HG03565 (cell line): ENCODE measurements at regions not wholly inside any gene's neighbourhood (a gene's known extent, or its start where the extent isn't known, plus 50 kb on each side); places are given as distances from the start of the nearest gene placed in this dataset.
A peak's percentile ranks its signal among the peaks of the same experiment; 100 is the strongest.
"Not testable (repeated sequence)": the region's sequence is repeated elsewhere in the genome, so short reads cannot be mapped to it uniquely, and the experiment has no call there.

ENCODE experiments used
- ATAC-seq: cut with Tn5 transposase; IDR thresholded peaks from one replicate; pipeline ENCODE4 v1.9.1; 2021; ENCODE audit warnings: mild to moderate bottlenecking, moderate library complexity; ENCODE audit not compliant: unreplicated experiment

DNA sequence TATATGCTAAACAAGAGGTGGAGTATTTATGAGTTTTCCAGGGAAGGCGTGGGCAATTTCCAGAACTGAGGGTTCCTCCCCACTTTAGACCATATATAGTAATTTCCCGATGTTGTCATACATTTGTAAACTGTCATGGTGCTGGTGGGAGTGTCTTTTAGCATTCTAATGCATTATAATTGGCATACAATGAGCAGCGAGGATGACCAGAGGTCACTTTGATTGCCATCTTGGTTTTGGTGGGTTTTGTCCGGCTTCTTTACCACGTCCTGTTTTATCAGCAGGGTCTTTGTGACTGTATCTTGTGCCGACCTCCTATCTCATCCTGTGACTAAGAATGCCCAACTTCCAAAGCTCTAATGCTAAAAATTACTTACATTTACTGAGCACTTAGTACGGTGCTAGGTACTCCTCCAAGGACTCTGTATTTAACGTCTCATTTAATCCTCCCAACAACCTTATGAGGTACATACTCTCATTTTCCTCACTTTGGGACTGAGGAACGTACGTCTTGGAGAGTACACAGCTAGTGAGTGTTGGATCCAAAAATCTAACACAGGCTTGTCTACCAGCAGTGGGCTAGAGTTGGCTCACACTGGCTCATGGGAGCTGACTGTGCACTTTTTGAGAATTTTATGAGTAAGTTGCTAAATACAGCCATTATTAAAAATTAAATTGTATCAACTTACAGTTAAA lies 144.8 kb upstream of the NEBL start:
- ATAC-seq, result no peak

DNA sequence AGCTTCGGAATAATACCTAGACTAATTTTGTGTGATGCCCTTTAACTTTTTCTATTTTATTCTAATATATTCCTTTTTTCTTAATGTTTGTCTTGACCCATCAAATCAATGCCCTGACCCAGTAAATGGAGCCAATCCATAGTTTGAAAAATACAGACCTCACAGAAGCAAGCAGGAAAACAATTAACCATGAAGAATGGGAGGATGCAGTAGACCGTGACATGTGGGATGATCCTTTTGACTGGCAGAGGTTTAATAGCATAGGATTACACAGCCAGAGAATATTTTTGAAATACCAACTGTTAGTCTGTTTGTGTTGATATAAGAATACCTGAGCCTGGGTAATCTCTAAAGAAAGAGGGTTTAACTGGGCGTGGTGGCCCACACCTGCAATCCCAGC lies 142.6 kb upstream of the NEBL start:
- no peak for ATAC-seq

GRCh38 chr10:21036757-21037156 lies 139.6 kb upstream of the NEBL start:
- ATAC-seq, result no peak

DNA sequence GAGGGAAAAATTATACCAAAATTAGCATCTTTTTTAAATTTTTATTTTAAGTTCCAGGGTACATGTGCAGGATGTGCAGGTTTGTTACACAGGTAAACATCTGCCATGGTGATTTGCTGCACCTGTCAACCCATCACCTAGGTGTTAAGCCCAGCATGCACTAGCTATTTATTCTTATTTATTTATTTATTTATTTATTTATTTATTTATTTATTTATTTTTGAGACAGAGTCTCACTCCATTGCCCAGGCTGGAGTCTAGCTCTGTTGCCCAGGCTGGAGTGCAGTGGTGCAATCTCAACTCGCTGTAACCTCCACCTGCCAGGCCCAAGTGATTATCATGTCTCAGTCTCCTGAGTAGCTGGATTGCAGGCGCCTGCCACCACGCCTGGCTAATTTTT lies 137.7 kb upstream of the NEBL start:
- ATAC-seq, result not testable (repeated sequence)

DNA sequence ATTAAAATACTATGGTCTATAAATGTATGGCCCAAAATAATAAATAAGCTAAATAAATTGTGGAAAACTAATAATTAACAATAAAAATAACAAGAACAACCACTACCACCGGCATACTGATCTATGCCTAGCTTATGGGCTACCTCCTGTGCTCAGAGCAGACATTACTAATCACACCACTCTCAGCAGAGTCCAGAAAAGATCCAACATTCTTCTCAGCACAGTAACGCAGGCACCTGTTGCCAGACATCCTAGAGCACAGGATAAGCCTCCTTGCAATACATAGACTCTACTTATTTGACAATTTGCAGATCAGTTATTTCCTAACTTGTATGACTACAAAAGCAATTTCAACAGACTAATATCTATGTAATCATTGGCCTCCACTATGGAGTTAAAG lies 137.1 kb upstream of the NEBL start:
- no peak for ATAC-seq

DNA sequence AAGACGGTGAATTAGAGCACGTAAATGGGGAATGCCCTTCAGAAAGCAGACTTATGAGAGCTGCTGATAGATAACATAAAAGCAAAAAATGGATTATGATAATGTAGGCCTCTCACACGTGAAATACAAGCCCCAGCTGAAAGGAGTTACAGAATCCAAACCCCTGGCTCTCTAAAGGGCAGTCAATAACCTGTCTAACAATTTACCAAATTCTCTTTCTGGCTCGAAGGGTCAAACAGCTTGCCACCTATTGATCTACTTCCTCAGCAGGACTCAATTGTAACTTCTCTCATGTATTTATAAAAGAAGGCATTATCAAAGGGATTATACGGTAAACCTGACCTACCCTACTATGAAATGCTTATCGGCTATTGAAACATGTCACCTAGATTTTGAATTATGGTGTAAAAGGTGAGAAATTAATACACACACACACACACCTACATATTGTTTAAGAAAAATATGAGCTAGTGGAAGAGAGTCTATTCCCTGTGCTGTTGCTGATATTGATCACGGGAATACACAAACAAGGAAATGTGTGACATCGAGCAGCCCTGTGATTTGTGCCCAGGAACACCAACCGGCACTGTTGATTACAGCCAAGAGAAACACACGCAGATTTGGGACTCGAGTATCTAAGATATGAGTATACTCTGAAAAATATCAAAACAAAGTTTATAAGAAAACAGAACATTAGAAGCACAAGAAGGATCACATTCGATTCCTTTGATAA lies 135.6 kb upstream of the NEBL start:
- no peak for ATAC-seq

- ATAC-seq, result no peak
Observed at GRCh38 chr10:21031232-21031795, 134.2 kb upstream of the NEBL start.

GRCh38 chr10:21030091-21030490 lies 133.0 kb upstream of the NEBL start:
- ATAC-seq, result no peak

DNA sequence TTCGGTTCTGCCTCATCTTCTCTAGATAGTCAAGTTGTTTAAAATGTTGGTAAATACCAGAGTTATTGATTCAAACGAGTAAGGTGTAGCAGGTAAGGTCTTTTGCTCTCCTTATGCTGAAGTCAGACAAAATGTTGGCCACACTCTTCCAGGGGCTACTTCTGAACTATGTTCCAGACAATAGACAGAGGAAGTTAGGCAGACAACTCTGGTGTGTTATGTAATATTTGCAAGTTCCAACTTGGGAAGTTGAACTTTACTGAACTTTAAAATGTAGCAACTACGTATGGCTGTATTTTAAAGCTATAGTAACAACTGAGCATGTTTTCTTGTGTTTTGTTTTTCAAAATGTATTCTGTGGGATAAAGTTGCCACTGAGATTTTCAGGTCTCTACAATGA lies 125.7 kb upstream of the NEBL start:
- no peak for ATAC-seq

DNA sequence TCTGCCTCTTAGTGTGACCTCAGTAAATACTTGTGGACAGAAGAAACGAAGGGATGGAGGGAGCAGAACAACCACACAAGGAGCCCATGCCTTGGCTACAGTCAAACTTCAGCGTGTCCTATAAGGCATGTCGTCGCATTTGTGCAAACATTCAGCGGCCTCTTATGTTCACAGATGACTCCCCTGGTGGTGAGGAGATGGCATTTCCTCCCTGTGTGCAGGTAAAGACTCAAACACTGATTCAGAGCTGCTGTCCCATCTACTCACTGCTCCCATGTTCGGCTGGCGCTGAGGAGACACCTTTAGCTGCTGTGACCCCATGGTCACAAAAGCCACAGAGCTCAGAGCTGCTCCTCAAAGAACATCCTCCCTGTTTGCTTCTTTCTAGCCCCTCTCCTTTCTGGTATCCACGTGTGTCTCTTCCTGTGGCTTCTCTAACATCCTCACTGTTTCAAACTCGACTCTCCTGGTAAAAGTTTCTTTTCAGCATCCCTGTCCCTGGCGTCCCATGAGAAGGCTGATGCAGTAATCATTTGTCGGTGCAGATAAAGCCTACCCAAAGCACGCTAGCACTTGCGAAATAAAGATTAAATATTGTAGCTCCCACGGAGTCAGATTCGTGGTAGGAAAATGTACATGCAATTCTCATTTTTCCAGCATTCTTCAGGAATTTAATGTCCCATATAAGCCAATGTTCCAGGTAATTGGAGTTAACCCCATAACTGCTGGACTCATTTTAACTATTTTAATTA lies 124.9 kb upstream of the NEBL start:
- no peak for ATAC-seq

DNA sequence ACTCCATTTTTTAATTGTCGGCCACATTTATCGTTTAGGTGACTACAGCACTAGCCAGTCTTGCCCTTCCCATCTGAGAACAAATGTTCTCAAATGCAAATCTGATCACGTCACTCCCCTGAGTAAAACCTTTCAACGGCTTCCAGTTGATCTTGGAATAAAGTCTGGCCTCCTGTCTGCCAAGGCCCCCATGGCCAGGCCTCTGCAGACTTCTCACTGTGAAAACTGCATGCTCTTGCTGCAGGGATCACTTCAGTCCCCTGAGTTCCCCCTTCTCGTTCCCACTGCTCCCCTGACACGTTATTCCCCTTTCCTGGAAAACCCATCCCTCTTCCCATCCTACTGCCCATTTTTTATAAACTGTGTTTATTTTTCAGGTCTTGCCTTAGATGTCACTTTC lies 124.1 kb upstream of the NEBL start:
- ATAC-seq, result no peak

GRCh38 chr10:21020545-21020944 lies 123.4 kb upstream of the NEBL start:
- ATAC-seq, result peak; percentile 89

GRCh38 chr10:21019436-21019835 lies 122.3 kb upstream of the NEBL start:
- no peak for ATAC-seq

DNA sequence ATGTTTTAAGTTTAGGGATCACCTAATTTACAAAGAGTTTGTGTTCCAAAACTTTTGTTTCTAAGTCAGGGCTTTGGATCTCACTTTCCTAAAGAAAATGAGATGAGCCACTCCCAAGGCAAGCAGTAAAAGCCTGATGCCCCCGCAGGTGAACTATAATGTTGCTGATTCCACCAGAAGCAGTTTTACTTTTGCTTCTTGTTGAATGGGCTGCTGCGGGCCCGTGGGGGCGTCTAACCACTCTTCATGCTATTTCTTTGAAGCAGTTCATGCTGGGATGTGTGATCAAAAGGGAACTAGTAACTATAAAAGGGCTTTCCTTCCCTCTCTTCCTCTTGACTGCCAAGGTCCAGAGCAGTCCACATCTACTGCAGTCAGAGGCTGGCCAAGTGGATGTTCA lies 118.7 kb upstream of the NEBL start:
- ATAC-seq, result no peak

- no peak for ATAC-seq
Observed at GRCh38 chr10:21014141-21014540, 117.0 kb upstream of the NEBL start.

DNA sequence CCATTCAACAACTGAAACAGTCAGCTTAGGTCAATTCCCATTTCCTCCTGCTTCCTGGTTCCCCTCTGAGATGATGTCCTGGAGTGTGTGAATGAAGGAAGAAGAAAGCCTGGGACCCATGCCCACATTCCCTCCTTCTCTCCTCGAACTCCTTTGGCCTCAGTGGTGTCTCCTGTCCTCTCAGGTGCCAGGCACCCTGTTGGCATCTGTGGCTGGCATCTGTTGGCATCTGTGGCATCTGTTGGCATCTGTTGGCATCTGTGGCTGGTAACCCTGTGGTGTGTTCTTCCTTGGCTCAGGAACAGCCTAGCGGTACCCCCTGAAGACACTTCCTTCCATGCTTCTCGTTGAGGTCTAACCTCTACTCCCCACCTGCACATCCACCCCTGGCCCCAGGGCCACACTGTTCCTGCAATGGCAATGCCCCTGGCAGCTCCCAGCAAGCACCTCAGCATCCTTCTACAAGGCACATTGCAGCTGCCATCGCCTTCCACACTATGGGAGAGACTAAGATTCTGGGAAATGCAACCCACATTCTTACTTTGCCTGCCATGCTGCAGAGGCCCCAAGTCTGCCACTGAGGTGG lies 114.4 kb upstream of the NEBL start:
- ATAC-seq, result no peak

GRCh38 chr10:21010615-21011014 lies 113.5 kb upstream of the NEBL start:
- no peak for ATAC-seq

GRCh38 chr10:21003240-21003822 lies 106.2 kb upstream of the NEBL start:
- ATAC-seq, result no peak

DNA sequence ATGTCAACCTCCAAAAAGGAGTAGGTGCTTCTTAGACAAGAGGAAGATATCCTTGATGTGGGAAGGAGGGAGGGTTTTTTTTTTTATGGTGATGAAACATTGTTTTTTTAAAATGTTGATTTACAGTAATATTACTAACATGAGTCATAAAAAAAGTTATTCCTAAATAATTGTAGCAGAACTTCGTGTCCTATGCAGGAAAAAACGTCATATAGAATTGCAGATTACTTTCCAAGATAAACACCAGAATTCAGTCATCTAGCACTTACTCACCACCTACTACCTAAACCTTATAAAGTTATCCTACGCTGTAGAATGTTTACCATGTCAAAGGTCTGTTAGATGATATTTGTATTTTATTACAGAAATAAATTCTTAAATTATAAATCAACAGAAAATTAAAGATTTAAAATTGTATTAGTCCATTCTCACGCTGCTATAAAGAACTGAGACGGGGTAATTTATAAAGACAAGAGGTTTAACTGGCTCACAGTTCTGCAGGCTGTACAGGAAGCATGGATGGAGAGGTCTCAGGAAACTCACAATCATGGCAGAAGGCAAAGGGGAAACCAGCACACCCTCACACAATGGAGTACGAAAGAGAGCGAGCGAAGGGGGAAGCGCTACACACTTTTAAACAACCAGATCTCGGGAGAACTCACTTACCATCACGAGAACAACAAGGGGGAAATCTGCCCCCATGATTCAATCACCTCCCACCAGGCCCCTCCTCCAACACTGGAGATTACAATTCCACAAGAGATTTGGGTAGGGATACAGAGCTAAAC lies 105.2 kb upstream of the NEBL start:
- ATAC-seq, result no peak

- ATAC-seq, result no peak
Observed at GRCh38 chr10:20999699-21000098, 102.6 kb upstream of the NEBL start.
